Dendritic cell treated with granulocyte-macrophage colony-stimulating factor and Interleukin-4, amounts not matched to agents 40 ng/mL and 50 ng/mL, for 4 days (primary cell): ENCODE measurements at regions not wholly inside any gene's neighbourhood (a gene's known extent, or its start where the extent isn't known, plus 50 kb on each side); places are given as distances from the start of the nearest gene placed in this dataset.
"Not testable (repeated sequence)": the region's sequence is repeated elsewhere in the genome, so short reads cannot be mapped to it uniquely, and the experiment has no call there.

Experiments
- H3K27ac Mint-ChIP-seq: one replicate; pipeline ENCODE4 v1.8.0; 2022; ENCODE audit warnings: mild to moderate bottlenecking, mixed read lengths
- H3K27me3 Mint-ChIP-seq: one replicate; pipeline ENCODE4 v1.8.0; 2022; ENCODE audit warnings: mild to moderate bottlenecking, mixed read lengths
- H3K36me3 Mint-ChIP-seq: one replicate; pipeline ENCODE4 v1.8.0; 2022; ENCODE audit warnings: low read depth, mixed read lengths
- H3K4me1 Mint-ChIP-seq: one replicate; pipeline ENCODE4 v1.8.0; 2022; ENCODE audit warnings: low read depth, mixed read lengths
- H3K4me3 Mint-ChIP-seq: one replicate; pipeline ENCODE4 v1.8.0; 2022; ENCODE audit warnings: mild to moderate bottlenecking, moderate library complexity, mixed read lengths
- H3K9me3 Mint-ChIP-seq: one replicate; pipeline ENCODE4 v1.8.0; 2022; ENCODE audit warnings: mixed read lengths
- intact Hi-C: fragments of 100-400 bp; cut with micrococcal nuclease; formaldehyde crosslinking; loops from one replicate; pipeline ENCODE4 v1.15.0; 2022

DNA sequence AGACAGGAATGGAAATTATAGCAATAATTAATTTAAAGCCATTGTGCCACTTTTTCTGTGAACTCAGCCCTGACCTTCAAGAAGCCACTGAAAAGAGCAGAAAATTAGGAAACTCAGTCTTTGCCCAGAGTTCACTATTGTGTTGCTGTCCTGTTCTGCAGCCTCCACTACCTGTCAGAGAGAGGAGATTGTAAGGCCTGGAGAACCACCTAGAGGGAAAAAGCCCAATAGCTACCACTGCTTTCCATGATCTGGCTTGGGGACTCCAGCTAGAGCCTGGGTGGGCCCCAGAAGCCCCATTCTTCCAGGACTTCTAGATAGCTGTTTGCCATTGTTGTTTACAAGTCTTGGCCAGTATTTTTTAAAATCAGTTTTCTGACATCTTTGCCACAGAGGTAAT lies 176.1 kb upstream of the KLF7 start:
- Mint-ChIP-seq H3K4me3 (no peak overlapping the region), H3K4me1 (peaks cover 7% of the 10 kb centered on the region)

DNA sequence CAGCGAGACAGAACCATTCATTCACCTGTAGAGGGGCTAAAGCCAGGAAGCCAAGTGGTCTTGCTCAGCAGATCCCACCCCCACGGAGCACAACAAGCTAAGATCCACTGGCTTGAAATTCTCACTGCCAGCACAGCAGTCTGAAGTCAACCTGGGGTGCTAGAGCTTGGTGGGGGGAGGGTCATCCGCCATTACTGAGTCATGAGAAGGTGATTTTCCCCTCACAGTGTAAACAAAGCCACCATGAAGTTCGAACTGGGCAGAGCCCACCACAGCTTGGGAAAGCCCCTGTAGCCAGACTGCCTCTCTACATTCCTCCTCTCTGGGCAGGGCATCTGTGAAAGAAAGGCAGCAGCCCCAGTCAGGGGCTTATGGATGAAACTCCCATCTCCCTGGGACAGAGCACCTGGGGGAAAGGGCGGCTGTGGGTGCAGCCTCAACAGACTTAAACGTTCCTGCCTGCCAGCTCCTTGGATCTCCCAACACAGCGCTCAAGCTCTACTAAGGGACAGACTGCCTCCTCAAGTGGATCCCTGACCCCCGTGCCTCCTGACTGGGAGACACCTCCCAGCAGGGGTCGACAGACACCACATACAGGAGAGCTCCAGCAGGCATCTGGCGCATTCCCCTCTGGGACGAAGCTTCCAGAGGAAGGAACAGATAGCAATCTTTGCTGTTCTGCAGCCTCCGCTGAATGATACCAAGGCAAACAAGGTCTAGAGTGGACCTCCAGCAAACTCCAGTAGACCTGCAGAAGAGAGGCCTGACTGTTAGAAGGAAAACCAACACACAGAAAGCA lies 179.0 kb upstream of the KLF7 start:
- H3K9me3 Mint-ChIP-seq = peaks cover 22% of the 10 kb centered on the region
- H3K4me1 Mint-ChIP-seq, H3K27ac Mint-ChIP-seq, intact Hi-C loops, H3K27me3 Mint-ChIP-seq, H3K36me3 Mint-ChIP-seq, H3K4me3 Mint-ChIP-seq: not testable (repeated sequence)

More for the DNA sequence above, 176.1 kb upstream of the KLF7 start:
- no peak overlapping the region for H3K27ac Mint-ChIP-seq
- peaks cover 12% of the 10 kb centered on the region for H3K9me3 Mint-ChIP-seq
- intact Hi-C loops = no loop called here
- no peaks in the 10 kb centered on the region for H3K36me3 Mint-ChIP-seq
- H3K27me3 Mint-ChIP-seq = no peaks in the 10 kb centered on the region

DNA sequence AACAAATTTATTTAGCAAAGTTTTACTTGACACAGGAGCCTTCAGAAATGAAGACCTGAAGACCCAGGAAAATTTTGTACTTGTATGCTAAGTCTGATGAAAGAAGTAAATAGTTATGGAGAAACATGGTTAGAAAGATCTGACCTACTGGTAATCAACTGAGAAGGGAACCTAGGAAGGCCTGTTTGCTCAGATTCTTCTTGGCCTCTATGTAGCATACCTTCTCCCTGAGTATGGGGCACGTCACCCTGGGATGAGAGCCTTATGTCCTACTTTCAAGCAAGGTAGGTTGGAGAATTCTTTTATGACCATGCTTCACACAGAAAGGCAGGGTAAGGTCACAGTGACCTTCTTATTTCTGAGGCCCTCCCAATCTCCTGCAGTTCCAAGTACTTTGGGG lies 178.6 kb upstream of the CREB1 start:
- peaks cover 2% of the 10 kb centered on the region for H3K27me3 Mint-ChIP-seq
- H3K4me1 Mint-ChIP-seq = peaks cover 8% of the 10 kb centered on the region
- H3K36me3 Mint-ChIP-seq = no peaks in the 10 kb centered on the region
- no peak overlapping the region for H3K4me3 Mint-ChIP-seq
- intact Hi-C loops = no loop called here
- no peak overlapping the region for H3K27ac Mint-ChIP-seq
- H3K9me3 Mint-ChIP-seq = peaks cover 16% of the 10 kb centered on the region

DNA sequence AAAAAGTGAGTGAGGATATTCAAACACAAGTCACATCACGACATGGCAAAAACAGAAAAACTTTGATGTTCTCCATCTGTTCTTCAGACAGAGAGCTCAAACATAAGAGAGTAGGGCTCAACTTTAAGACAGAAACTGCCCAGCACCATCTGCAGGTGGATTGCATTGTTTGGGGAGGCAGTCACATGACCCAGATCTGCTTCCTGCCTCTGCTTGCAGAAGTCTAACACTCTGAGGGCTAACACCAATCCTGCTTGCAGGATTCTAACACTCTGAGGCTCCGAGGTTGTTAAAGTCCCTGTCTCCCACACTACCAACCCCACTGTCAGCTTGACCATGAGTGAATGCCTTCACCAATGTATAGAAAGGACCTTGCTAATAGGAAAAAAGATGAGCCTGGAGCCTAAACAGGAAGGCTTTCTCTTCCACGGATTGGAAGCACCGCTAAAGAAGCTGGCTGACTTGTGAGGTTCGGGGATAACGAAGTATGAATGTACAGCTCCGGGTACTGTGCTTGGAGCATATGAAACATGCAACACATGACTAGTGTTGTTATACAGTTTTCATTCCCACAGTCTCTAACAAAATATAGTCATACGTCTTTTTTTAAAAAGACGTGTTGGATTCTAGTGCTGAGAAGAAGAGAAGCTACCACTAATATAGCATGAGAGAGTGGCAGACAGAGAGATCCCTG lies 176.6 kb upstream of the CREB1 start:
- Mint-ChIP-seq H3K36me3 (no peaks in the 10 kb centered on the region), H3K4me3 (no peak overlapping the region), H3K27me3 (peaks cover 2% of the 10 kb centered on the region), H3K4me1 (peaks cover 15% of the 10 kb centered on the region), H3K9me3 (no peaks in the 10 kb centered on the region), H3K27ac (no peak overlapping the region)
- intact Hi-C loops = no loop called here

DNA sequence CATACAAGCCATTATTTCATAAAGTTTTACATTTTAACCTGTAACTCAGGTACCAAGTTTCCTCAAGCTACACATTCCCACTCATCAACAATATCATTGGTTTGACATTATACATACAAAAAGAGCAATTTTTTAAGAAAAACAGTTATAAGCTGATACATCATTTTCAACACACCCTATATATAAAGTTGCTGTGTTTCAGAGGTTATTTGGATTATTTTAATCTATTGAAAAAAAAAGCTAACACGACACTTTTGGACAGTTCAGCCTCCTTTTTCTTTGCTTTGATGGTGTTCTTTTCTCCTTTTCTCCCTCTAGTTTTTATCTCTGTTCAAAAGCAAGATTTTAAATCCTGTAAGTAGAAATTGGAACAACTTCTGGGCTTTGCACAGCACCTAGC lies 175.9 kb upstream of the CREB1 start:
- intact Hi-C loops = no loop called here
- Mint-ChIP-seq H3K27me3 (peaks cover 2% of the 10 kb centered on the region), H3K4me3 (no peak overlapping the region), H3K9me3 (no peaks in the 10 kb centered on the region), H3K27ac (no peak overlapping the region), H3K36me3 (no peaks in the 10 kb centered on the region), H3K4me1 (peaks cover 15% of the 10 kb centered on the region)

DNA sequence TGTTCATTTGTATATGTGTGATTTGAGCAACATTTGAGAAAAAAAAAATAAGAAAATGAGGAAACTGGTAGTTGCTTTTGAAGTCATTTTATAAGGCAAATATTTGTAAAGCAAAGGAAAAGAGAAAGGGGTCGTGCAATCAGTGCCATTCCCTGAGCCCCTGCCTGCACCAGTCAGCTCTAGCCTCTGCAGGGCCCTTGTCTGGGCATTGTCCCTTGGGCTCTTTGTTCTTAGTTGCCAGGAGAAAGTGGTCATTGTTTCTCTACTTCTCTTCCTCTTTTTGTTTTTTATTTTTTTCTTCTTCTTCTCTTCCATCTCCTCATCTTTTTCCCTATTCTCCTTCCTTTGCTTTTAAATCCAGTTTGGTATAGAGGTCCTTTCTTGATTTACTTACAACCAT lies 175.3 kb upstream of the CREB1 start:
- Mint-ChIP-seq H3K36me3 (no peaks in the 10 kb centered on the region), H3K4me3 (no peak overlapping the region), H3K27ac (no peak overlapping the region), H3K4me1 (peaks cover 15% of the 10 kb centered on the region), H3K27me3 (peaks cover 2% of the 10 kb centered on the region), H3K9me3 (no peaks in the 10 kb centered on the region)
- intact Hi-C loops = no loop called here

DNA sequence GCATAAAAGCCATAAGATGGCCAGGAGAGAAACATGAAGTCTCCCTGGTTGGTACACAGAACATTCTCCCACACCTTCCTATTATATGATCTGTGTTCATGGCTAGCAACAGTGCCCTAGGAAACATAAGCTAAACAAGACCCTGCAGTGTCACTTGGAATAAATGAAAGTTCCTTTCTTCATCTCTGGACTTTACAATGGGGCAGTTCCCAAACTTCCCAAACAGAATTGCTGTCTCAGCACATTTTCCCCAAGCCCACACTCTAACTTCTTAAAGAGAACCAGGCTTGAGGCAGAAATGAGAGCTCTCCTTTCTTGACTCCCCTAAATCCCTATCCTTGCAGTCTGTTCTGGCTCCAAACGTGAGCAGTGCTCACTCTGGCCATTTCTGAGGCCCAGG lies 173.2 kb upstream of the CREB1 start:
- intact Hi-C loops = no loop called here

DNA sequence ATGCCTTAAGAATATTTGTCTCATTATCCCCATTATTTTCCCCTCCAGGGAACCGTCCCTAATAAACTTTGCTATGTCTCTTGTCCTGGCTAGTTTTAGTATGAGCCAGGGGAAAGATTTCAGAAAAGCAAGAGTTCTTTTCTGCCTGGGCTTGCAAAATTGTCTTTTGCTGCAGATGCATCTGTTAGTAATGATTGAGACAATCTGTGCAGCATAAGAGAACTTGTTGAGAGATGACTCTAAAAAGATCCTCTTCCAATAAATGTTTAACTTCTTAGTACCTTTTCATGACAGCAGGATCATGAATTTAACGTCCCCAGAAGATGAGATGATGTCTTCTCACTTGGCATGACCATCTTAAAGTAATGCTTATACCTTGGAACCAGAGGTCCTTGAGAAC lies 172.5 kb upstream of the CREB1 start:
- H3K36me3 Mint-ChIP-seq = no peaks in the 10 kb centered on the region
- no peaks in the 10 kb centered on the region for H3K9me3 Mint-ChIP-seq
- intact Hi-C loops = no loop called here
- peaks cover 15% of the 10 kb centered on the region for H3K4me1 Mint-ChIP-seq
- peaks cover 2% of the 10 kb centered on the region for H3K27me3 Mint-ChIP-seq
- no peak overlapping the region for H3K4me3 Mint-ChIP-seq
- no peak overlapping the region for H3K27ac Mint-ChIP-seq

More for the DNA sequence above, 173.2 kb upstream of the CREB1 start:
- H3K36me3 Mint-ChIP-seq = no peaks in the 10 kb centered on the region
- H3K27ac Mint-ChIP-seq = no peak overlapping the region
- no peak overlapping the region for H3K4me3 Mint-ChIP-seq
- peaks cover 15% of the 10 kb centered on the region for H3K4me1 Mint-ChIP-seq
- H3K9me3 Mint-ChIP-seq = no peaks in the 10 kb centered on the region
- H3K27me3 Mint-ChIP-seq = peaks cover 2% of the 10 kb centered on the region

DNA sequence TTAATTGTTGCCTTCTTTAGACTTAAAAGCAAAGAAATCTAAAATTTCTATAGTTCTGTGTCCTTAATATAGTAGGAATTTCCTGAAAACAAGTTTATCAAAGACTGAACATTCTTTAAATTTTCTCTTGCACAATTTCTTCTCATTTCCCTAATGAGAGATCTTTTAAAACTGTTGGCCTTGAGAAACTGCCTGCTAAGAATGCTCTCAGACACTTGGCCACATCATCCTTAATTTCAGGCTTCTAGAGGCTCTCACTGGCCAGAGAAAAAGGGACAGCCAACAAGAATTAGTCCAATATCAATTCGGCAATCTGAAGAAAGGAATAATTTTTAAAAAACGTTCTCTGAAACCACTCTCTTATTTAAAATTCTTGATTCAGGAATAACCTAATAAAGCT lies 167.0 kb upstream of the CREB1 start:
- Mint-ChIP-seq H3K27me3 (no peaks in the 10 kb centered on the region), H3K27ac (no peak overlapping the region), H3K4me1 (no peaks in the 10 kb centered on the region), H3K4me3 (no peak overlapping the region), H3K36me3 (no peaks in the 10 kb centered on the region), H3K9me3 (no peaks in the 10 kb centered on the region)
- intact Hi-C loops = no loop called here

DNA sequence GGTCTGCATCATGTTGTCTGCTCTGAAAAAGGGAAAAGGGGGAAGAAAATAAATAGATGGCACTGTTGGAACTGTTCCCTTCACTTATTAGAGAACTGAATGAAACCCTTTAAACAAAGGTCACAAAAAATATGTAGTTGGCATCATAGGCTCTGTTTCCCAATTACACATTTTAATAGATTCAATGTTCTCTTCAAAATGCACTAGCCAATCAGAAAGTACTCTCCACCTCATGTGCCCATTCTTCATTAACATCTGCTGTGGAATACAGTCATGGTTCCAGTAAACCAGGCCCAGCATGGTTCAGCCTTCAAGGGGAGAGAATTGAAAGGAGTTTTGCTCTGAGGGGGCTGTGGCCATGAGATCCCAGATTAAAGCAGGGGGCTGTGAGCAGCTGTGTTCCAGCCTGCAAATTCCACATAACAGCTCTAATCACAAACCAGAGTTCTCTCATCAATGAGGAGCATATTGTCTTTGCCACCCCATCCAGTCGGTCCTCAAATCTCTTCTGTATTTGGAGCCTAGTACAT lies 165.9 kb upstream of the CREB1 start:
- no peaks in the 10 kb centered on the region for H3K4me1 Mint-ChIP-seq
- no peak overlapping the region for H3K4me3 Mint-ChIP-seq
- no peaks in the 10 kb centered on the region for H3K27me3 Mint-ChIP-seq
- intact Hi-C loops = no loop called here
- H3K9me3 Mint-ChIP-seq = no peaks in the 10 kb centered on the region
- no peaks in the 10 kb centered on the region for H3K36me3 Mint-ChIP-seq
- H3K27ac Mint-ChIP-seq = no peak overlapping the region

DNA sequence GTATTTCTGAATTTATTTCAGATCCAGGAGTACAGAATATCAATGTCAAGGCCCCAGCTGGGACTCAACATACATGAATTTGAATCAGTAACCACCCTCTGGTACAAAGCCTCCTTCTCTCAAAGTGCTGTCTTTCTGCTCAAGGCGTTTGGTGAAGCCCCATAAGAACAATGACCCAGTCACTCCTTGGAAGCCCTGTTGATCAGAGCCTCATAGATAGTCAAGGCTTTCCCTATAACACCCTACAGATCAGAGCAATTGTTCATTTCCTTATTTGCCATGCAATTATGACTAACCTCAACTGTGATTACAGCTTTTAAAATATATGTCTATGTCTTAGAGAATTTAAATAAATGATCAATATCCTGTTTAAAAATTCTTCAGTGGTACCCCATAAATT lies 159.1 kb upstream of the CREB1 start:
- Mint-ChIP-seq H3K4me3 (no peak overlapping the region), H3K9me3 (peaks cover 14% of the 10 kb centered on the region), H3K4me1 (no peaks in the 10 kb centered on the region), H3K27me3 (no peaks in the 10 kb centered on the region), H3K27ac (no peak overlapping the region), H3K36me3 (no peaks in the 10 kb centered on the region)
- intact Hi-C loops = no loop called here

DNA sequence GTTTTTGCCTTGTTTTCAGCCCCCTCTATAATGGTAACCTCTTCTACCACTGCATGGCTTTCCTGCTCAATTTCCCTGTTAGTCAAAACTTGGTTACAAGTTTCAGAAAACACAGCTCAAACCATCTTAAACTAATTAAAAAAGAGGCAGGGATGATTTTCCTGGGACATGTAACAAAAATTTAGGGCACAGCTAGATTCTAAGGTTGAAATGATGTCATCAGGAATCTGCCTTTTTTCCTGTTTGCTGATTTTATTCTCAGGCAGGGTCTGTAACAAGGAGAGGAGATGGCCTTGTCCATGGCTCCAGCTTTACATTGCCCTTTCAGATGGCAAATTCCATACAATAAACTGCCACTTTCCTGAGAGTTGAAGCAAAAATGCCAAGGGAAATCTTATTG lies 157.9 kb upstream of the CREB1 start:
- intact Hi-C loops = no loop called here
- no peak overlapping the region for H3K4me3 Mint-ChIP-seq
- H3K9me3 Mint-ChIP-seq = peaks cover 14% of the 10 kb centered on the region
- no peaks in the 10 kb centered on the region for H3K4me1 Mint-ChIP-seq
- no peaks in the 10 kb centered on the region for H3K27me3 Mint-ChIP-seq
- no peak overlapping the region for H3K27ac Mint-ChIP-seq
- H3K36me3 Mint-ChIP-seq = no peaks in the 10 kb centered on the region

DNA sequence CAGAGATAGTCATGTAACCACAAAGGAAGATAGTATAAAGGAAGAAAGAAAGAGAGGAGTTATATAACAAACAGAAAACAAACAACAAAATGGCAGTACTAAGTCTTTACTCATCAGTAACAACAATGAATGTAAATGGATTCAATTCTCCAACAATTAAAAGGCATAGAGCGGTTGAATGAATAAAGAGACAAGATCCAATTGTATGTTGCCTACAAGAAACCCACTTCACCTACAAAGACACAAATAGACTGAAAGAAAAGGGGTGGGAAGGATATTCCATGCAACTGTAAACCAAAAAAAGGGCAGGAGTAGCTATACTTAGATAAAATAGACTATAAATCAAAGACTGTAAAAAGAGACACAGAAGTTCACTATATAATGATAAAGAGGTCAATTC lies 157.3 kb upstream of the CREB1 start:
- Mint-ChIP-seq H3K9me3 (peaks cover 15% of the 10 kb centered on the region), H3K27me3 (no peaks in the 10 kb centered on the region), H3K4me1 (no peaks in the 10 kb centered on the region), H3K36me3 (no peaks in the 10 kb centered on the region), H3K4me3 (no peak overlapping the region), H3K27ac (no peak overlapping the region)
- intact Hi-C loops = no loop called here

DNA sequence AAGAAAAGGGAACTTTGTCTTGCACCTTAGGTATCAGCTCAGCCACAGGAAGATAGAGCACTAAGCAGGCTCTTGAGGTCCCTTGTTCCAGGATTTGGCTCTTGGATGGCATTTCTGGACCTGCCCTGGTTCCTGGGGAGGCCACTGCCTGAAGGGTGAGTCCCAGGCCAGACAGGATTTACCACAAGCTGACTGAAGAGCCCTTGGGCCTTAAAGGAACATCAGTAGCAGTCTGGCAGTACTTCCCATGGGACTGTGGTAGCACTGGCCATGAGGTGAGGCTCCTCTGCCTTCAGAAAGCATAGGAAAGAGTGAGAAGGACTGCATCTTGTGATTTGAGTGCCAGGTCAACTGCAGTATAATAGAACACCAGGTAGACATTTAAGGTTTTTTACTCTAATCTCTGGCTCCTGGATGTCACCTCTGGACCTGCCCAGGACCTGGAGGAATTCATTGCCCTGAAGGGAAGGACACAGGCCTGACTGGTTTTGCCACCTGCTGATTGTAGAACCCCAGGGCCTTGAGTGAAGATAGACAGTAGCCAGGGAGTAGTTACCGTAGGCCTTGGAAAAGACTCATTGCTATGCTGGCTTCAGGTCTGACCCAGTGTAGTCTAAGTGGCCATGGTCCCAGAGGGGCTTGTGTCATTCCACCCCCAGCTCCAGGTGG lies 154.4 kb upstream of the CREB1 start:
- Mint-ChIP-seq H3K4me1 (no peaks in the 10 kb centered on the region), H3K36me3 (no peaks in the 10 kb centered on the region), H3K9me3 (peaks cover 43% of the 10 kb centered on the region), H3K27me3 (no peaks in the 10 kb centered on the region), H3K4me3 (no peak overlapping the region), H3K27ac (no peak overlapping the region)
- intact Hi-C loops = no loop called here
